GM12878 (cell line): ENCODE measurements at regions not wholly inside any gene's neighbourhood (a gene's known extent, or its start where the extent isn't known, plus 50 kb on each side); places are given as distances from the start of the nearest gene placed in this dataset.

Experiments used
- BACH1 ChIP-seq: fragments of 450-650 bp; IDR thresholded peaks from 2 replicates; pipeline ENCODE4 v1.6.1; 2017; ENCODE audit warnings: mild to moderate bottlenecking, borderline replicate concordance
- EP300 ChIP-seq, 2 experiments: fragments of 150-350 bp in 1 of 2; IDR thresholded peaks; 2 replicates each; pipeline ENCODE4 v1.6.1; 2011 to 2012; ENCODE audit warnings: low read depth in 2 of 2, low read length in 2 of 2, borderline replicate concordance in 1 of 2, improper control_type of control experiment in 1 of 2, inconsistent platforms in 1 of 2; ENCODE audit not compliant: control insufficient read depth in 1 of 2
- KAT2A ChIP-seq: conservative IDR thresholded peaks from 2 replicates; pipeline ENCODE4 v1.6.1; 2011; ENCODE audit warnings: low read depth, low read length; ENCODE audit not compliant: control insufficient read depth
- MYC ChIP-seq: IDR thresholded peaks from 2 replicates; pipeline ENCODE4 v1.6.1; 2011; ENCODE audit warnings: mild to moderate bottlenecking, low read length, moderate library complexity, inconsistent platforms; ENCODE audit not compliant: insufficient read depth, insufficient replicate concordance, insufficient read length, severe bottlenecking
- POLR2AphosphoS5 ChIP-seq: IDR thresholded peaks from 2 replicates; pipeline ENCODE4 v1.6.1; 2011; ENCODE audit warnings: mild to moderate bottlenecking, low read length, inconsistent platforms
- SMC3 ChIP-seq: IDR thresholded peaks from 2 replicates; pipeline ENCODE4 v1.6.1; 2011; ENCODE audit warnings: low read length, improper control_type of control experiment, borderline replicate concordance
- SREBF2 ChIP-seq: IDR thresholded peaks from 2 replicates; pipeline ENCODE4 v1.6.1; 2012; ENCODE audit warnings: mild to moderate bottlenecking, low read length
- TF ChIP-seq, protein P1 (sequence below), 3 experiments: IDR thresholded peaks in 2 of 3; conservative IDR thresholded peaks in 1 of 3; 2 replicates each; pipeline ENCODE4 v1.5.1; 2011; ENCODE audit warnings: low read depth in 3 of 3, low read length in 3 of 3, mild to moderate bottlenecking in 3 of 3, control low read depth in 2 of 3, moderate library complexity in 2 of 3, inconsistent platforms in 1 of 3, mixed read lengths in 1 of 3; ENCODE audit not compliant: control insufficient read depth in 2 of 3, insufficient read depth in 1 of 3; ENCODE audit errors: extremely low read depth in 1 of 3
- TF ChIP-seq, protein P2 (sequence below): fragments of 450-650 bp; formaldehyde crosslinking; IDR thresholded peaks from 2 replicates; pipeline ENCODE4 v1.5.0; 2022; ENCODE audit warnings: mild to moderate bottlenecking, missing genetic modification characterization

DNA sequence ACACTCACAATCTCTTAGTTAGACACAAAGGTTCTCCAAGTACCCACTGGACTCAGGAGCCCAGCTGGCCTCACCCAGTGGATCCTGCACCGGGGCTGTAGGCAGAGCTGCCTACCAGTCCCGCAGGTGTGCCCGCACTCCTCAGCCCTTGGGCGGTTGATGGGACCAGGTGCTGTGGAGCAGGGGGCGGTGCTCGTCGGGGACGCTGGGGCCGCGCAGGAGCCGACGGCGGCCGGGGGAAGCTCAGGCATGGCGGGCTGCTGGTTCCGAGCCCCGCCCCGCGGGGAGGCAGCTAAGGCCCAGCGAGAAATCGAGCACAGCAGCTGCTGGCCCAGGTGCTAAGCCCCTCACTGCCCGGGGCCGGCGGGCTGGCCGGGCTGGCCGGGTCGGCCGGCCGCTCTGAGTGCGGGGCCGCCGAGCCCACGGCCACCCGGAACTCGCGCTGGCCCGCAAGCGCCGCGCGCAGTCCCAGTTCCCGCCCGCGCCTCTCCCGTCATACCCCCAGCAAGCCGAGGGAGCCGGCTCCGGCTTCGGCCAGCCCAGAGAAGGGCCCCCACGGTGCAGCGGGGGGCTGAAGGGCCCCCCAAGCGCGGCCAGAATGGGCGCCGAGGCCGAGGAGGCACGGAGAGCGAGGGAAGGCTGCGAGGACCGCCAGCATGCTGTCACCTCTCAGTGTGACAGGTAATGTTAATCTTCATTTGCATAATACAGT is 506.8 kb downstream of the LRFN5 start:
- TF ChIP-seq EP300 (IDR thresholded peaks at IDR 0.05; ENCODE audit: borderline replicate concordance in 1 of 2, control insufficient read depth in 1 of 2, low read depth in 2 of 2, low read length in 2 of 2): no peak
- TF ChIP-seq MYC: no peak
- TF ChIP-seq KAT2A: no peak
- TF ChIP-seq, protein P1, sequence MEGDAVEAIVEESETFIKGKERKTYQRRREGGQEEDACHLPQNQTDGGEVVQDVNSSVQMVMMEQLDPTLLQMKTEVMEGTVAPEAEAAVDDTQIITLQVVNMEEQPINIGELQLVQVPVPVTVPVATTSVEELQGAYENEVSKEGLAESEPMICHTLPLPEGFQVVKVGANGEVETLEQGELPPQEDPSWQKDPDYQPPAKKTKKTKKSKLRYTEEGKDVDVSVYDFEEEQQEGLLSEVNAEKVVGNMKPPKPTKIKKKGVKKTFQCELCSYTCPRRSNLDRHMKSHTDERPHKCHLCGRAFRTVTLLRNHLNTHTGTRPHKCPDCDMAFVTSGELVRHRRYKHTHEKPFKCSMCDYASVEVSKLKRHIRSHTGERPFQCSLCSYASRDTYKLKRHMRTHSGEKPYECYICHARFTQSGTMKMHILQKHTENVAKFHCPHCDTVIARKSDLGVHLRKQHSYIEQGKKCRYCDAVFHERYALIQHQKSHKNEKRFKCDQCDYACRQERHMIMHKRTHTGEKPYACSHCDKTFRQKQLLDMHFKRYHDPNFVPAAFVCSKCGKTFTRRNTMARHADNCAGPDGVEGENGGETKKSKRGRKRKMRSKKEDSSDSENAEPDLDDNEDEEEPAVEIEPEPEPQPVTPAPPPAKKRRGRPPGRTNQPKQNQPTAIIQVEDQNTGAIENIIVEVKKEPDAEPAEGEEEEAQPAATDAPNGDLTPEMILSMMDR (IDR thresholded peaks at IDR 0.05 in 2 of 3, conservative IDR thresholded peaks at IDR 0.05 in 1 of 3; ENCODE audit: control insufficient read depth in 2 of 3, extremely low read depth in 1 of 3, insufficient read depth in 1 of 3, low read depth in 3 of 3, low read length in 3 of 3): no peak
- TF ChIP-seq, protein P2, sequence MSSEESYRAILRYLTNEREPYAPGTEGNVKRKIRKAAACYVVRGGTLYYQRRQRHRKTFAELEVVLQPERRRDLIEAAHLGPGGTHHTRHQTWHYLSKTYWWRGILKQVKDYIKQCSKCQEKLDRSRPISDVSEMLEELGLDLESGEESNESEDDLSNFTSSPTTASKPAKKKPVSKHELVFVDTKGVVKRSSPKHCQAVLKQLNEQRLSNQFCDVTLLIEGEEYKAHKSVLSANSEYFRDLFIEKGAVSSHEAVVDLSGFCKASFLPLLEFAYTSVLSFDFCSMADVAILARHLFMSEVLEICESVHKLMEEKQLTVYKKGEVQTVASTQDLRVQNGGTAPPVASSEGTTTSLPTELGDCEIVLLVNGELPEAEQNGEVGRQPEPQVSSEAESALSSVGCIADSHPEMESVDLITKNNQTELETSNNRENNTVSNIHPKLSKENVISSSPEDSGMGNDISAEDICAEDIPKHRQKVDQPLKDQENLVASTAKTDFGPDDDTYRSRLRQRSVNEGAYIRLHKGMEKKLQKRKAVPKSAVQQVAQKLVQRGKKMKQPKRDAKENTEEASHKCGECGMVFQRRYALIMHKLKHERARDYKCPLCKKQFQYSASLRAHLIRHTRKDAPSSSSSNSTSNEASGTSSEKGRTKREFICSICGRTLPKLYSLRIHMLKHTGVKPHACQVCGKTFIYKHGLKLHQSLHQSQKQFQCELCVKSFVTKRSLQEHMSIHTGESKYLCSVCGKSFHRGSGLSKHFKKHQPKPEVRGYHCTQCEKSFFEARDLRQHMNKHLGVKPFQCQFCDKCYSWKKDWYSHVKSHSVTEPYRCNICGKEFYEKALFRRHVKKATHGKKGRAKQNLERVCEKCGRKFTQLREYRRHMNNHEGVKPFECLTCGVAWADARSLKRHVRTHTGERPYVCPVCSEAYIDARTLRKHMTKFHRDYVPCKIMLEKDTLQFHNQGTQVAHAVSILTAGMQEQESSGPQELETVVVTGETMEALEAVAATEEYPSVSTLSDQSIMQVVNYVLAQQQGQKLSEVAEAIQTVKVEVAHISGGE (CRISPR knock-in tag): no peak
- TF ChIP-seq BACH1: no peak
- no peak for TF ChIP-seq POLR2AphosphoS5
- TF ChIP-seq SREBF2: no peak
- TF ChIP-seq SMC3: no peak
